Activated CD8-positive, alpha-beta memory T cell treated with anti-CD3 and anti-CD28 coated beads, Interleukin-2, amount 50 U/mL, for 24 hours (primary cell): ENCODE measurements at regions not wholly inside any gene's neighbourhood (a gene's known extent, or its start where the extent isn't known, plus 50 kb on each side); places are given as distances from the start of the nearest gene placed in this dataset.

Source experiments
- DNase-seq: peaks from one replicate; pipeline ENCODE4 v3.0.0-alpha.2; 2020; ENCODE audit errors: extremely low read depth

- DNase-seq = no peak
Observed at GRCh38 chr16:79715061-79715460, 114.5 kb upstream of the MAF start.

- DNase-seq = no peak
Observed at GRCh38 chr16:79714440-79714839, 113.9 kb upstream of the MAF start.

GRCh38 chr16:79713609-79714309, 113.2 kb upstream of the MAF start:
- DNase-seq = no peak

GRCh38 chr16:79712276-79712675, 111.7 kb upstream of the MAF start:
- DNase-seq = no peak

- DNase-seq = no peak
Observed at GRCh38 chr16:79707876-79708275, 107.3 kb upstream of the MAF start.

GRCh38 chr16:79703066-79703465, 102.5 kb upstream of the MAF start:
- no peak for DNase-seq

GRCh38 chr16:79698341-79698753, 97.8 kb upstream of the MAF start:
- DNase-seq = no peak

- no peak for DNase-seq
Observed at GRCh38 chr16:79697562-79698112, 97.1 kb upstream of the MAF start.

GRCh38 chr16:79691007-79691406, 90.5 kb upstream of the MAF start:
- no peak for DNase-seq

- no peak for DNase-seq
Observed at GRCh38 chr16:79690159-79690558, 89.6 kb upstream of the MAF start.

- no peak for DNase-seq
Observed at GRCh38 chr16:79687249-79688130, 87.0 kb upstream of the MAF start.

GRCh38 chr16:79685871-79686270, 85.3 kb upstream of the MAF start:
- DNase-seq = no peak

GRCh38 chr16:79679334-79679733, 78.8 kb upstream of the MAF start:
- DNase-seq = no peak

- DNase-seq = no peak
Observed at GRCh38 chr16:79677799-79678530, 77.4 kb upstream of the MAF start.

GRCh38 chr16:79673635-79674034, 73.1 kb upstream of the MAF start:
- no peak for DNase-seq

GRCh38 chr16:79672524-79672923, 72.0 kb upstream of the MAF start:
- DNase-seq = no peak

GRCh38 chr16:79668502-79668901, 68.0 kb upstream of the MAF start:
- DNase-seq = no peak

GRCh38 chr16:79665970-79666369, 65.4 kb upstream of the MAF start:
- DNase-seq = no peak

- no peak for DNase-seq
Observed at GRCh38 chr16:79664407-79664806, 63.9 kb upstream of the MAF start.

- no peak for DNase-seq
Observed at GRCh38 chr16:79662669-79663313, 62.3 kb upstream of the MAF start.

GRCh38 chr16:79662122-79662521, 61.6 kb upstream of the MAF start:
- no peak for DNase-seq

- no peak for DNase-seq
Observed at GRCh38 chr16:79661578-79661977, 61.0 kb upstream of the MAF start.
